Endothelial cell (in vitro differentiated cells): ENCODE measurements at regions not wholly inside any gene's neighbourhood (a gene's known extent, or its start where the extent isn't known, plus 50 kb on each side); places are given as distances from the start of the nearest gene placed in this dataset.

Experiments used
- DNase-seq: peaks from one replicate; pipeline ENCODE4 v3.0.0; 2021; ENCODE audit warnings: low spot score
- H3K27ac Mint-ChIP-seq: one replicate; pipeline ENCODE4 v1.8.0; 2021; ENCODE audit warnings: mixed read lengths, inconsistent platforms; ENCODE audit not compliant: unreplicated experiment
- H3K27me3 Mint-ChIP-seq: one replicate; pipeline ENCODE4 v1.8.0; 2021; ENCODE audit warnings: mild to moderate bottlenecking, moderate library complexity, mixed read lengths, inconsistent platforms; ENCODE audit not compliant: unreplicated experiment
- H3K36me3 Mint-ChIP-seq: one replicate; pipeline ENCODE4 v1.8.0; 2021; ENCODE audit warnings: mild to moderate bottlenecking, low read depth, mixed read lengths, inconsistent platforms; ENCODE audit not compliant: unreplicated experiment
- H3K4me1 Mint-ChIP-seq: one replicate; pipeline ENCODE4 v1.8.0; 2021; ENCODE audit warnings: mild to moderate bottlenecking, mixed read lengths, inconsistent platforms; ENCODE audit not compliant: unreplicated experiment
- H3K4me3 Mint-ChIP-seq: one replicate; pipeline ENCODE4 v1.8.0; 2021; ENCODE audit warnings: mild to moderate bottlenecking, mixed read lengths, inconsistent platforms; ENCODE audit not compliant: unreplicated experiment
- H3K9me3 Mint-ChIP-seq: one replicate; pipeline ENCODE4 v1.8.0; 2021; ENCODE audit warnings: mixed read lengths, inconsistent platforms; ENCODE audit not compliant: unreplicated experiment
- CTCF ChIP-seq: fragments of 200-600 bp; sonication (generic); IDR thresholded peaks from one replicate; pipeline ENCODE4 v1.5.0; 2021; ENCODE audit warnings: antibody characterized with exemption; ENCODE audit not compliant: unreplicated experiment

- Mint-ChIP-seq H3K4me3 (no peak overlapping the region), H3K9me3 (no peaks in the 10 kb centered on the region), H3K27ac (peak overlapping the region; percentile 88), H3K36me3 (peaks cover 5% of the 10 kb centered on the region), H3K27me3 (no peaks in the 10 kb centered on the region), H3K4me1 (peaks cover 27% of the 10 kb centered on the region)
- peak; percentile 8 for DNase-seq
- no peak for TF ChIP-seq CTCF
Observed at GRCh38 chr6:106910999-106911949, 63.3 kb downstream of the CD24 start.

- no peak overlapping the region for H3K4me3 Mint-ChIP-seq
- peaks cover 6% of the 10 kb centered on the region for H3K9me3 Mint-ChIP-seq
- TF ChIP-seq CTCF: no peak
- no peak overlapping the region for H3K27ac Mint-ChIP-seq
- H3K36me3 Mint-ChIP-seq: peaks cover 12% of the 10 kb centered on the region
- DNase-seq: no peak
- peaks cover 22% of the 10 kb centered on the region for H3K4me1 Mint-ChIP-seq
- H3K27me3 Mint-ChIP-seq: no peaks in the 10 kb centered on the region
Observed at GRCh38 chr6:106908386-106908840, 66.1 kb downstream of the CD24 start.

GRCh38 chr6:106907754-106908153 is 66.8 kb downstream of the CD24 start:
- Mint-ChIP-seq H3K27me3 (no peaks in the 10 kb centered on the region), H3K9me3 (peaks cover 10% of the 10 kb centered on the region), H3K27ac (no peak overlapping the region), H3K4me3 (no peak overlapping the region), H3K4me1 (peaks cover 19% of the 10 kb centered on the region), H3K36me3 (peaks cover 12% of the 10 kb centered on the region)
- no peak for TF ChIP-seq CTCF
- DNase-seq: no peak

- peaks cover 8% of the 10 kb centered on the region for H3K4me1 Mint-ChIP-seq
- H3K27ac Mint-ChIP-seq: no peak overlapping the region
- H3K27me3 Mint-ChIP-seq: no peaks in the 10 kb centered on the region
- DNase-seq: no peak
- TF ChIP-seq CTCF: no peak
- H3K9me3 Mint-ChIP-seq: peaks cover 16% of the 10 kb centered on the region
- no peak overlapping the region for H3K4me3 Mint-ChIP-seq
- H3K36me3 Mint-ChIP-seq: peaks cover 10% of the 10 kb centered on the region
Observed at GRCh38 chr6:106906232-106906631, 68.3 kb downstream of the CD24 start.

- Mint-ChIP-seq H3K36me3 (peaks cover 13% of the 10 kb centered on the region), H3K27me3 (peaks cover 5% of the 10 kb centered on the region), H3K4me3 (no peak overlapping the region), H3K4me1 (no peaks in the 10 kb centered on the region), H3K27ac (no peak overlapping the region), H3K9me3 (peaks cover 23% of the 10 kb centered on the region)
- no peak for DNase-seq
- no peak for TF ChIP-seq CTCF
Observed at GRCh38 chr6:106903299-106903698, 71.2 kb downstream of the CD24 start.
